Neural progenitor cell (in vitro differentiated cells): ENCODE measurements at regions not wholly inside any gene's neighbourhood (a gene's known extent, or its start where the extent isn't known, plus 50 kb on each side); places are given as distances from the start of the nearest gene placed in this dataset.

Source experiments
- DNase-seq: peaks from one replicate; pipeline ENCODE4 v3.0.0-alpha.2; 2016; ENCODE audit warnings: low spot score
- H2AFZ ChIP-seq: fragments of 200-600 bp; sonication (generic); replicated peaks from 2 replicates; pipeline ENCODE4 v1.6.1; 2016; ENCODE audit warnings: antibody characterized with exemption
- H3F3A ChIP-seq: fragments of 200-600 bp; sonication (generic); 2 replicates; pipeline ENCODE4 v1.6.1; 2016; ENCODE audit warnings: antibody characterized with exemption, low read depth
- H3K27ac ChIP-seq: fragments of 200-600 bp; sonication (generic); 2 replicates; pipeline ENCODE4 v1.5.1; 2016; ENCODE audit warnings: mild to moderate bottlenecking
- H3K27me3 ChIP-seq: fragments of 200-600 bp; sonication (generic); 2 replicates; pipeline ENCODE4 v1.6.1; 2016; ENCODE audit warnings: mild to moderate bottlenecking, moderate library complexity
- H3K36me3 ChIP-seq: fragments of 200-600 bp; sonication (generic); 2 replicates; pipeline ENCODE4 v1.5.1; 2016
- H3K4me1 ChIP-seq: fragments of 200-600 bp; sonication (generic); 2 replicates; pipeline ENCODE4 v1.6.1; 2016; ENCODE audit warnings: mixed run types
- H3K4me2 ChIP-seq: fragments of 200-600 bp; sonication (generic); 2 replicates; pipeline ENCODE4 v1.6.1; 2016
- H3K4me3 ChIP-seq: fragments of 200-600 bp; sonication (generic); 2 replicates; pipeline ENCODE4 v1.5.1; 2016
- H3K79me2 ChIP-seq: fragments of 200-600 bp; sonication (generic); 2 replicates; pipeline ENCODE4 v1.6.1; 2016; ENCODE audit warnings: low read depth
- H3K9ac ChIP-seq: fragments of 200-600 bp; sonication (generic); 2 replicates; pipeline ENCODE4 v1.6.1; 2016
- H3K9me3 ChIP-seq: fragments of 200-600 bp; sonication (generic); 2 replicates; pipeline ENCODE4 v1.5.1; 2016; ENCODE audit warnings: low read depth
- H4K20me1 ChIP-seq: fragments of 200-600 bp; sonication (generic); 2 replicates; pipeline ENCODE4 v1.6.1; 2016; ENCODE audit warnings: low read depth
- H3K27ac Mint-ChIP-seq: 3 replicates; pipeline ENCODE4 v1.8.0; 2021; ENCODE audit warnings: mixed read lengths
- H3K27me3 Mint-ChIP-seq: 2 replicates; pipeline ENCODE4 v1.8.0; 2022; ENCODE audit warnings: low read depth, mild to moderate bottlenecking, inconsistent platforms, moderate library complexity, mixed read lengths; ENCODE audit not compliant: insufficient read depth
- H3K36me3 Mint-ChIP-seq: 3 replicates; pipeline ENCODE4 v1.8.0; 2021; ENCODE audit warnings: mixed read lengths
- H3K4me1 Mint-ChIP-seq: 3 replicates; pipeline ENCODE4 v1.8.0; 2021; ENCODE audit warnings: mixed read lengths
- H3K4me3 Mint-ChIP-seq: 3 replicates; pipeline ENCODE4 v1.8.0; 2021; ENCODE audit warnings: mild to moderate bottlenecking, moderate library complexity, mixed read lengths
- H3K9me3 Mint-ChIP-seq: 3 replicates; pipeline ENCODE4 v1.8.0; 2020; ENCODE audit warnings: mixed read lengths
- EZH2 ChIP-seq: fragments of 200-600 bp; sonication (generic); IDR thresholded peaks from 2 replicates; pipeline ENCODE4 v1.6.1; 2017; ENCODE audit warnings: antibody characterized with exemption, mild to moderate bottlenecking, moderate library complexity
- EZH2phosphoT487 ChIP-seq: fragments of 200-600 bp; sonication (generic); IDR thresholded peaks from 2 replicates; pipeline ENCODE4 v1.6.1; 2017; ENCODE audit warnings: antibody characterized with exemption
- TF ChIP-seq, protein P1 (sequence below): fragments of 200-600 bp; sonication (generic); IDR thresholded peaks from 2 replicates; pipeline ENCODE4 v1.5.1; 2017; ENCODE audit warnings: antibody characterized with exemption, mild to moderate bottlenecking

DNA sequence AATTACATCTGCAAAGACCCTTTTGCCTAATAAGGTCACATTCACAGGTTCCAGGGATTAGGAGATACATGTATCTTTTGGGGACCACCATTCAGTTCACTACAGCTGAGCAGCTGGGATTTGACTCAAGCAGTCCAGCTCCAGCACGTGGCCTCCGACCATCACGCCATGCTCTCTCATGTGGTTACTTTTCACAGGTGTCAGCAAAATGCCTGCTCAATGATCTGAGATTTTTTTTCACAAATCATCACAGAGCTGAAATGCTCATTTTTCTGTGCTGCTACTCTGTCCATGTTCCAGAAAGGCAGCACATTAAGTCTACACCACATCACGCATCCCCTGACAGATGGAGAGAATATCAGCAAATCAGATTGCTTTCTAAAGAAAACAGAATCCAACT lies 98.5 kb upstream of the RMDN2 start:
- Mint-ChIP-seq H3K36me3 (no peaks in the 10 kb centered on the region), H3K9me3 (no peaks in the 10 kb centered on the region), H3K27me3 (peaks cover 13% of the 10 kb centered on the region), H3K27ac (no peak overlapping the region), H3K4me3 (no peak overlapping the region), H3K4me1 (peaks cover 17% of the 10 kb centered on the region)
- no peaks in the 10 kb centered on the region for H4K20me1 ChIP-seq
- no peak overlapping the region for H3K27ac ChIP-seq
- no peaks in the 10 kb centered on the region for H3K9me3 ChIP-seq
- no peak overlapping the region for H3K4me2 ChIP-seq
- no peak overlapping the region for H3K4me3 ChIP-seq
- no peaks in the 10 kb centered on the region for H3K36me3 ChIP-seq
- TF ChIP-seq EZH2phosphoT487 (no peak), EZH2 (no peak)
- TF ChIP-seq, protein P1, sequence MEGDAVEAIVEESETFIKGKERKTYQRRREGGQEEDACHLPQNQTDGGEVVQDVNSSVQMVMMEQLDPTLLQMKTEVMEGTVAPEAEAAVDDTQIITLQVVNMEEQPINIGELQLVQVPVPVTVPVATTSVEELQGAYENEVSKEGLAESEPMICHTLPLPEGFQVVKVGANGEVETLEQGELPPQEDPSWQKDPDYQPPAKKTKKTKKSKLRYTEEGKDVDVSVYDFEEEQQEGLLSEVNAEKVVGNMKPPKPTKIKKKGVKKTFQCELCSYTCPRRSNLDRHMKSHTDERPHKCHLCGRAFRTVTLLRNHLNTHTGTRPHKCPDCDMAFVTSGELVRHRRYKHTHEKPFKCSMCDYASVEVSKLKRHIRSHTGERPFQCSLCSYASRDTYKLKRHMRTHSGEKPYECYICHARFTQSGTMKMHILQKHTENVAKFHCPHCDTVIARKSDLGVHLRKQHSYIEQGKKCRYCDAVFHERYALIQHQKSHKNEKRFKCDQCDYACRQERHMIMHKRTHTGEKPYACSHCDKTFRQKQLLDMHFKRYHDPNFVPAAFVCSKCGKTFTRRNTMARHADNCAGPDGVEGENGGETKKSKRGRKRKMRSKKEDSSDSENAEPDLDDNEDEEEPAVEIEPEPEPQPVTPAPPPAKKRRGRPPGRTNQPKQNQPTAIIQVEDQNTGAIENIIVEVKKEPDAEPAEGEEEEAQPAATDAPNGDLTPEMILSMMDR, result no peak
- H3K9ac ChIP-seq, result no peak overlapping the region
- H3K27me3 ChIP-seq, result no peaks in the 10 kb centered on the region
- H3F3A ChIP-seq, result no peaks in the 10 kb centered on the region
- H3K4me1 ChIP-seq, result no peaks in the 10 kb centered on the region
- no peak for DNase-seq
- no peaks in the 10 kb centered on the region for H3K79me2 ChIP-seq
- no peak overlapping the region for H2AFZ ChIP-seq

DNA sequence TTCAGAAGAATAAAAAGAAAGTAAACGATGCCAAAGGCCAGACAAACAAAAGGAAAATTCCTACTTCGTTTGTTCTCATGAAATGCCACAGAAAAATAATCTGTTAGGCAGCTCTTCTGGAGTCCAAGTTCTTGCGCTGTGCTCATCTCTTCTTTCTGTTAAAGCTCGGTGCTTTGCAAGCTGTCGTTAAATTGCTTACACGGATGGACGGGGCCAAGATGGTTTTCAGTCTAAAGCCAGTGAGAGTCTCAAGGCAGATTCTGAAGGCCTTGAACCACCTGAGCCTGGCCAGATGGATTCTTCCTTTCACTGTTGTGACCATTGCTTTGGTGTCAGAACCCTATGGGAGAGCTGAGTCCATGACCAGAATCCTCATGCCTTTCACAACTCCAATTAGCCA lies 97.6 kb upstream of the RMDN2 start:
- H3K79me2 ChIP-seq, result no peaks in the 10 kb centered on the region

DNA sequence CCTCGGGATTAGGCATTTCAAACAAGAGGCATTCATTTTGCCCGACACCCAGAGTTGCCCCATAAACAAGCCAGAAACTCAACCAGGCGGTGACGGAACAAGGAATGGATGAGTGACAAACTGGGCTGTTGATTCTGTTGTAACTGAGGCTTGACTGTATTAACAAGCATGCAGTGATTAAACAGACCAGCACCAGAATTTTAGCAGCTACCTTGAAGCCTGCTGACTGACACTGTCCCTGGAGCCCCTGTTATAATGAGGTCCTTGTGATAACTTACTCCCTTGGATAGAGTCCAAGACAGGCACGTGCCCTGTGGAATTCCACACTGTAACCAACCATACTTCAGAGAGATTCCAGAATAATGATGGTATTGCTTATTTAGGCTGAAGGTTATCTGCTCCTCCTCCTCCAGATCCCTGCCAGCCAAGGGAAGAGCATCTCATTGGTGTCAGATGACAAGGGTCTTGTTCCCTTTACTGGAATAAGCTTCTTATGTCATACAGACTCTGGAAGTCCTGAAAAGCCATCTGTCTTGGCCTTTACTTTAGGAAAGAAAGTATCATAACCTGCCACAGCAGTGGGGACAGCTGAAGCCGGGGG lies 97.1 kb upstream of the RMDN2 start:
- Histone ChIP-seq H3K4me3 (no peak overlapping the region), H3K79me2 (no peaks in the 10 kb centered on the region), H3F3A (no peaks in the 10 kb centered on the region), H3K4me1 (no peaks in the 10 kb centered on the region), H3K27me3 (no peaks in the 10 kb centered on the region), H3K9me3 (no peaks in the 10 kb centered on the region), H2AFZ (no peak overlapping the region), H3K36me3 (no peaks in the 10 kb centered on the region), H3K4me2 (no peak overlapping the region), H4K20me1 (no peaks in the 10 kb centered on the region), H3K27ac (no peak overlapping the region), H3K9ac (no peak overlapping the region)
- H3K27me3 Mint-ChIP-seq, result peaks cover 17% of the 10 kb centered on the region
- no peaks in the 10 kb centered on the region for H3K9me3 Mint-ChIP-seq
- peaks cover 17% of the 10 kb centered on the region for H3K4me1 Mint-ChIP-seq
- no peak overlapping the region for H3K27ac Mint-ChIP-seq
- no peak overlapping the region for H3K4me3 Mint-ChIP-seq
- TF ChIP-seq, protein P1, result no peak
- TF ChIP-seq EZH2phosphoT487 (no peak), EZH2 (no peak)
- no peaks in the 10 kb centered on the region for H3K36me3 Mint-ChIP-seq
- peak; percentile 10 for DNase-seq

More for the DNA sequence above, 97.6 kb upstream of the RMDN2 start:
- Mint-ChIP-seq H3K4me1 (peaks cover 17% of the 10 kb centered on the region), H3K9me3 (no peaks in the 10 kb centered on the region), H3K36me3 (no peaks in the 10 kb centered on the region), H3K4me3 (no peak overlapping the region), H3K27ac (no peak overlapping the region), H3K27me3 (peaks cover 14% of the 10 kb centered on the region)
- Histone ChIP-seq H3K4me2 (no peak overlapping the region), H4K20me1 (no peaks in the 10 kb centered on the region), H3K36me3 (no peaks in the 10 kb centered on the region), H3K9ac (no peak overlapping the region), H3K4me1 (no peaks in the 10 kb centered on the region), H3K27me3 (no peaks in the 10 kb centered on the region), H3K9me3 (no peaks in the 10 kb centered on the region), H2AFZ (no peak overlapping the region), H3F3A (no peaks in the 10 kb centered on the region), H3K27ac (no peak overlapping the region), H3K4me3 (no peak overlapping the region)
- no peak for DNase-seq
- no peak for TF ChIP-seq EZH2
- TF ChIP-seq, protein P1, result no peak
- no peak for TF ChIP-seq EZH2phosphoT487
